MM.1S (cell line): ENCODE measurements at regions not wholly inside any gene's neighbourhood (a gene's known extent, or its start where the extent isn't known, plus 50 kb on each side); places are given as distances from the start of the nearest gene placed in this dataset.

Experiments used
- DNase-seq: peaks from one replicate; pipeline ENCODE4 v3.0.0-alpha.2; 2015
- H2AFZ ChIP-seq: fragments of 300-600 bp; sonication (generic); 2 replicates; pipeline ENCODE4 v1.6.0; 2016; ENCODE audit warnings: antibody characterized with exemption, low read length
- H3F3A ChIP-seq: fragments of 300-600 bp; sonication (generic); 2 replicates; pipeline ENCODE4 v1.6.1; 2016; ENCODE audit warnings: mild to moderate bottlenecking, antibody characterized with exemption, low read length, moderate library complexity, mixed read lengths; ENCODE audit not compliant: insufficient read depth
- H3K27ac ChIP-seq: fragments of 300-600 bp; sonication (generic); 2 replicates; pipeline ENCODE4 v1.5.1; 2016; ENCODE audit warnings: mild to moderate bottlenecking, low read length
- H3K27me3 ChIP-seq: fragments of 300-600 bp; sonication (generic); replicated peaks from 2 replicates; pipeline ENCODE4 v1.6.0; 2016; ENCODE audit warnings: low read length; ENCODE audit not compliant: insufficient read depth
- H3K36me3 ChIP-seq: fragments of 300-600 bp; sonication (generic); replicated peaks from 2 replicates; pipeline ENCODE4 v1.6.1; 2016; ENCODE audit warnings: mild to moderate bottlenecking, low read length, mixed read lengths; ENCODE audit not compliant: insufficient read depth
- H3K4me1 ChIP-seq: fragments of 300-600 bp; sonication (generic); 2 replicates; pipeline ENCODE4 v1.6.1; 2016; ENCODE audit warnings: low read length, mixed read lengths
- H3K4me2 ChIP-seq: fragments of 300-600 bp; sonication (generic); 2 replicates; pipeline ENCODE4 v1.6.0; 2016; ENCODE audit warnings: low read depth, low read length
- H3K4me3 ChIP-seq: fragments of 300-600 bp; sonication (generic); 2 replicates; pipeline ENCODE4 v1.5.1; 2016; ENCODE audit warnings: low read length, mixed read lengths
- H3K79me2 ChIP-seq: fragments of 300-600 bp; sonication (generic); 2 replicates; pipeline ENCODE4 v1.6.1; 2016; ENCODE audit warnings: mixed run types, low read length, mixed read lengths
- H3K9ac ChIP-seq: fragments of 300-600 bp; sonication (generic); 2 replicates; pipeline ENCODE4 v1.6.1; 2016; ENCODE audit warnings: low read length, mixed read lengths
- H3K9me2 ChIP-seq: fragments of 300-600 bp; sonication (generic); replicated peaks from 2 replicates; pipeline ENCODE4 v1.6.1; 2016; ENCODE audit warnings: mild to moderate bottlenecking, low read length, mixed read lengths; ENCODE audit not compliant: insufficient read depth
- H3K9me3 ChIP-seq: fragments of 300-600 bp; sonication (generic); replicated peaks from 2 replicates; pipeline ENCODE4 v1.6.1; 2016; ENCODE audit warnings: mild to moderate bottlenecking, low read length, mixed read lengths; ENCODE audit not compliant: insufficient read depth
- H4K20me1 ChIP-seq: fragments of 300-600 bp; sonication (generic); 2 replicates; pipeline ENCODE4 v1.6.1; 2016; ENCODE audit warnings: mild to moderate bottlenecking, low read length, moderate library complexity, mixed read lengths; ENCODE audit not compliant: insufficient read depth
- CTCF ChIP-seq: fragments of 300-600 bp; sonication (generic); IDR thresholded peaks from 2 replicates; pipeline ENCODE4 v1.5.1; 2016; ENCODE audit warnings: antibody characterized with exemption, low read length, mixed read lengths
- EZH2 ChIP-seq: fragments of 300-600 bp; sonication (generic); optimal IDR thresholded peaks from 2 replicates; pipeline ENCODE3; 2017; ENCODE audit warnings: low read depth, mild to moderate bottlenecking, antibody characterized with exemption, low read length, mixed read lengths
- EZH2phosphoT487 ChIP-seq: fragments of 300-600 bp; sonication (generic); IDR thresholded peaks from 2 replicates; pipeline ENCODE4 v1.6.1; 2018; ENCODE audit warnings: antibody characterized with exemption, low read length

- H4K20me1 ChIP-seq, result no peaks in the 10 kb centered on the region
Measured at GRCh38 chr6:125567407-125567806, 182.0 kb upstream of the HEY2 start.

GRCh38 chr6:125568609-125569008, 180.8 kb upstream of the HEY2 start:
- H3K27ac ChIP-seq, result no peak overlapping the region
- H2AFZ ChIP-seq, result no peak overlapping the region
- no peak overlapping the region for H3K9ac ChIP-seq
- no peak overlapping the region for H3K4me2 ChIP-seq
- no peaks in the 10 kb centered on the region for H3K79me2 ChIP-seq
- H3K36me3 ChIP-seq, result no peaks in the 10 kb centered on the region
- H3K4me3 ChIP-seq, result no peak overlapping the region
- H4K20me1 ChIP-seq, result no peaks in the 10 kb centered on the region
- no peaks in the 10 kb centered on the region for H3K27me3 ChIP-seq
- DNase-seq, result no peak
- H3K9me2 ChIP-seq, result no peaks in the 10 kb centered on the region
- no peaks in the 10 kb centered on the region for H3K9me3 ChIP-seq
- TF ChIP-seq EZH2phosphoT487 (no peak), EZH2 (no peak), CTCF (no peak)
- H3K4me1 ChIP-seq, result peaks cover 2% of the 10 kb centered on the region; the same call in 1 of the 2 replicates
- H3F3A ChIP-seq, result no peaks in the 10 kb centered on the region

More at GRCh38 chr6:125567407-125567806, 182.0 kb upstream of the HEY2 start:
- Histone ChIP-seq H3K79me2 (no peaks in the 10 kb centered on the region), H3K9ac (no peak overlapping the region), H3K27me3 (no peaks in the 10 kb centered on the region), H3F3A (no peaks in the 10 kb centered on the region), H3K9me3 (no peaks in the 10 kb centered on the region), H3K4me3 (no peak overlapping the region), H3K36me3 (no peaks in the 10 kb centered on the region), H3K4me1 (peaks cover 2% of the 10 kb centered on the region; the same call in 1 of the 2 replicates), H3K9me2 (no peaks in the 10 kb centered on the region), H2AFZ (no peak overlapping the region), H3K27ac (no peak overlapping the region), H3K4me2 (no peak overlapping the region)
- no peak for DNase-seq
- no peak for TF ChIP-seq EZH2
- TF ChIP-seq CTCF, result no peak
- no peak for TF ChIP-seq EZH2phosphoT487

- Histone ChIP-seq H3K27ac (no peak overlapping the region), H3K79me2 (no peaks in the 10 kb centered on the region), H3K4me3 (no peak overlapping the region), H3K27me3 (no peaks in the 10 kb centered on the region), H3F3A (no peaks in the 10 kb centered on the region), H3K4me2 (no peak overlapping the region), H3K9me2 (no peaks in the 10 kb centered on the region), H4K20me1 (no peaks in the 10 kb centered on the region), H3K9ac (no peak overlapping the region), H3K4me1 (peaks cover 1% of the 10 kb centered on the region; the same call in 1 of the 2 replicates), H3K9me3 (no peaks in the 10 kb centered on the region), H2AFZ (no peak overlapping the region), H3K36me3 (no peaks in the 10 kb centered on the region)
- no peak for DNase-seq
- no peak for TF ChIP-seq EZH2phosphoT487
- TF ChIP-seq CTCF, result no peak
- no peak for TF ChIP-seq EZH2
Measured at GRCh38 chr6:125570526-125570925, 178.9 kb upstream of the HEY2 start.
